Gastroesophageal sphincter (tissue), 4 donors: ENCODE measurements at regions not wholly inside any gene's neighbourhood (a gene's known extent, or its start where the extent isn't known, plus 50 kb on each side); places are given as distances from the start of the nearest gene placed in this dataset.
"Not testable (repeated sequence)": the region's sequence is repeated elsewhere in the genome, so short reads cannot be mapped to it uniquely, and the experiment has no call there.

Experiments
- ATAC-seq: fragments of 150-250 bp; one replicate; pipeline ENCODE4 v1.9.1; 2016; ENCODE audit warnings: mild to moderate bottlenecking, moderate library complexity
- H3K27ac ChIP-seq, 4 donors: fragments of 200-600 bp; sonication (generic) in 3 of 4; 1 replicate in 3 of 4; 2 replicates in 1 of 4; pipeline ENCODE4 v1.5.1; 2016 to 2019
- H3K27me3 ChIP-seq: fragments of 200-600 bp; sonication (generic); one replicate; pipeline ENCODE4 v1.5.1; 2019
- H3K36me3 ChIP-seq, 2 donors: fragments of 200-600 bp; sonication (generic); one replicate each; pipeline ENCODE4 v1.5.1; 2019; ENCODE audit warnings: control low read depth in 1 of 2
- H3K4me1 ChIP-seq, 3 donors: fragments of 200-600 bp; sonication (generic); 1 replicate in 2 of 3; 2 replicates in 1 of 3; pipeline ENCODE4 v1.5.1; 2016 to 2019; ENCODE audit warnings: control low read depth in 2 of 3
- H3K4me3 ChIP-seq, 2 donors: fragments of 200-600 bp; sonication (generic); one replicate each; pipeline ENCODE4 v1.5.1; 2019; ENCODE audit warnings: mild to moderate bottlenecking in 1 of 2, moderate library complexity in 1 of 2
- H3K9me3 ChIP-seq, 3 donors: fragments of 200-600 bp; sonication (generic); one replicate each; pipeline ENCODE4 v1.5.1; 2017 to 2019; ENCODE audit warnings: control low read depth in 2 of 3
- CTCF ChIP-seq, 4 experiments: fragments of 200-600 bp in 2 of 4; fragments of 450-650 bp in 2 of 4; sonication (generic) in 1 of 4; IDR thresholded peaks; one replicate each; pipeline ENCODE4 v1.5.1; 2017 to 2019; ENCODE audit warnings: antibody characterized with exemption in 4 of 4, mild to moderate bottlenecking in 2 of 4, moderate library complexity in 2 of 4
- EP300 ChIP-seq: sonication (generic); formaldehyde crosslinking; IDR thresholded peaks from one replicate; pipeline ENCODE4 v1.6.1; 2017; ENCODE audit warnings: antibody characterized with exemption, mild to moderate bottlenecking
- POLR2A ChIP-seq, 2 donors: fragments of 450-650 bp; IDR thresholded peaks; one replicate each; pipeline ENCODE4 v1.6.1; 2017; ENCODE audit warnings: antibody characterized with exemption in 2 of 2, mild to moderate bottlenecking in 2 of 2, moderate library complexity in 1 of 2
- POLR2AphosphoS5 ChIP-seq: sonication (generic); formaldehyde crosslinking; IDR thresholded peaks from one replicate; pipeline ENCODE4 v1.6.1; 2017; ENCODE audit warnings: antibody characterized with exemption
- WGBS, 2 donors: methylation state at CpG; one replicate each; pipeline ENCODE4 v1.1.5; 2018; ENCODE audit warnings: low coverage in 1 of 2; 5-methylcytosine and 5-hydroxymethylcytosine counted together

- no peaks in the 10 kb centered on the region for H3K4me1 ChIP-seq
- H3K36me3 ChIP-seq: no peaks in the 10 kb centered on the region
- WGBS, 2 donors: 32 to 43% methylated on average over 3 to 8 of the region's 8 CpGs
- no peaks in the 10 kb centered on the region for H3K9me3 ChIP-seq
- no peak overlapping the region for H3K27ac ChIP-seq
- ATAC-seq: no peak
- no peak overlapping the region for H3K4me3 ChIP-seq
- H3K27me3 ChIP-seq: no peaks in the 10 kb centered on the region
- TF ChIP-seq POLR2A (IDR thresholded peaks at IDR 0.05): no peak
Observed at GRCh38 chr17:71023249-71024030, 854.1 kb downstream of the KCNJ2 start.

- Histone ChIP-seq H3K9me3 (no peaks in the 10 kb centered on the region), H3K36me3 (no peaks in the 10 kb centered on the region), H3K27me3 (no peaks in the 10 kb centered on the region), H3K27ac (no peak overlapping the region), H3K4me1 (no peaks in the 10 kb centered on the region), H3K4me3 (no peak overlapping the region)
- WGBS, 2 donors: 37 to 53% methylated on average over 2 to 3 of the region's 3 CpGs
- no peak for ATAC-seq
- no peak for TF ChIP-seq POLR2AphosphoS5
- no peak for TF ChIP-seq EP300
- TF ChIP-seq CTCF (IDR thresholded peaks at IDR 0.05): no peak
- no peak for TF ChIP-seq POLR2A (IDR thresholded peaks at IDR 0.05)
Observed at GRCh38 chr17:71024172-71024571, 854.8 kb downstream of the KCNJ2 start.

GRCh38 chr17:71024969-71025368 is 855.6 kb downstream of the KCNJ2 start:
- WGBS, 2 donors: 61 to 71% methylated on average over 2 of the region's 2 CpGs

GRCh38 chr17:71029246-71029645 is 859.9 kb downstream of the KCNJ2 start:
- no peak for TF ChIP-seq POLR2AphosphoS5
- TF ChIP-seq CTCF (IDR thresholded peaks at IDR 0.05): no peak
- TF ChIP-seq EP300: no peak
- TF ChIP-seq POLR2A (IDR thresholded peaks at IDR 0.05): no peak
- Histone ChIP-seq H3K4me3 (no peak overlapping the region), H3K9me3 (no peaks in the 10 kb centered on the region), H3K4me1 (no peaks in the 10 kb centered on the region), H3K27ac (no peak overlapping the region), H3K36me3 (no peaks in the 10 kb centered on the region), H3K27me3 (no peaks in the 10 kb centered on the region)
- no peak for ATAC-seq

More at GRCh38 chr17:71024969-71025368, 855.6 kb downstream of the KCNJ2 start:
- no peak overlapping the region for H3K27ac ChIP-seq
- no peak for ATAC-seq
- no peak overlapping the region for H3K4me3 ChIP-seq
- H3K4me1 ChIP-seq: no peaks in the 10 kb centered on the region
- no peaks in the 10 kb centered on the region for H3K36me3 ChIP-seq
- TF ChIP-seq EP300 (no peak), POLR2A (IDR thresholded peaks at IDR 0.05) (no peak), POLR2AphosphoS5 (no peak), CTCF (IDR thresholded peaks at IDR 0.05) (no peak)
- H3K9me3 ChIP-seq: no peaks in the 10 kb centered on the region
- no peaks in the 10 kb centered on the region for H3K27me3 ChIP-seq

GRCh38 chr17:71031286-71031685 is 862.0 kb downstream of the KCNJ2 start:
- H3K4me3 ChIP-seq, ATAC-seq, H3K27ac ChIP-seq, H3K9me3 ChIP-seq, H3K4me1 ChIP-seq, H3K36me3 ChIP-seq, H3K27me3 ChIP-seq: not testable (repeated sequence)
- WGBS, 2 donors: 88 to 100% methylated on average over 1 to 2 of the region's 2 CpGs

GRCh38 chr17:71032746-71033273 is 863.5 kb downstream of the KCNJ2 start:
- H3K27me3 ChIP-seq: no peaks in the 10 kb centered on the region
- H3K4me1 ChIP-seq: no peaks in the 10 kb centered on the region
- no peak for TF ChIP-seq POLR2A (IDR thresholded peaks at IDR 0.05)
- no peak for TF ChIP-seq CTCF (IDR thresholded peaks at IDR 0.05)
- TF ChIP-seq POLR2AphosphoS5: no peak
- TF ChIP-seq EP300: no peak
- WGBS, 2 donors: 40% methylated on average over 1 of the region's 2 CpGs; no CpG with 5 or more reads in 1 of the 2 donors
- no peaks in the 10 kb centered on the region for H3K9me3 ChIP-seq
- ATAC-seq: no peak
- H3K4me3 ChIP-seq: no peak overlapping the region
- no peak overlapping the region for H3K27ac ChIP-seq
- no peaks in the 10 kb centered on the region for H3K36me3 ChIP-seq
